HL-60 (cell line): ENCODE measurements at regions not wholly inside any gene's neighbourhood (a gene's known extent, or its start where the extent isn't known, plus 50 kb on each side); places are given as distances from the start of the nearest gene placed in this dataset.

Source experiments
- DNase-seq, 2 experiments: peaks; one replicate each; pipeline ENCODE4 v3.0.0-alpha.2; 2010 to 2020; ENCODE audit warnings: low read depth in 1 of 2, low spot score in 1 of 2
- H3K27ac ChIP-seq: fragments of 250-450 bp; sonication (Bioruptor Pico); replicated peaks from 2 replicates; pipeline ENCODE4 v1.5.1; 2020; ENCODE audit warnings: mild to moderate bottlenecking, moderate library complexity
- H3K27me3 ChIP-seq: fragments of 250-450 bp; sonication (Bioruptor Pico); 2 replicates; pipeline ENCODE4 v1.5.1; 2021; ENCODE audit warnings: mild to moderate bottlenecking, moderate library complexity; ENCODE audit not compliant: insufficient read depth, poor library complexity, severe bottlenecking
- H3K4me3 ChIP-seq: replicated peaks from 2 replicates; pipeline ENCODE4 v1.5.1; 2011; ENCODE audit warnings: mild to moderate bottlenecking, control low read depth, low read length; ENCODE audit not compliant: insufficient read depth
- CTCF ChIP-seq: IDR thresholded peaks from one replicate; pipeline ENCODE4 v1.5.1; 2011; ENCODE audit warnings: low read length, control low read depth, inconsistent platforms; ENCODE audit not compliant: insufficient read depth
- GABPA ChIP-seq: IDR thresholded peaks from 2 replicates; pipeline ENCODE4 v1.6.1; 2012; ENCODE audit warnings: low read depth
- POLR2AphosphoS5 ChIP-seq: IDR thresholded peaks from 2 replicates; pipeline ENCODE4 v1.6.1; 2012; ENCODE audit warnings: low read depth
- REST ChIP-seq: IDR thresholded peaks from 2 replicates; pipeline ENCODE4 v1.6.1; 2012; ENCODE audit warnings: low read depth; ENCODE audit not compliant: insufficient replicate concordance
- SPI1 ChIP-seq: IDR thresholded peaks from 2 replicates; pipeline ENCODE4 v1.6.1; 2012; ENCODE audit warnings: low read depth, mild to moderate bottlenecking, borderline replicate concordance

GRCh38 chr3:177329854-177330253 lies 132.6 kb upstream of the TBL1XR1 start:
- Histone ChIP-seq H3K27me3 (no peaks in the 10 kb centered on the region), H3K27ac (no peak overlapping the region), H3K4me3 (no peak overlapping the region)
- no peak for TF ChIP-seq GABPA
- no peak for TF ChIP-seq REST
- TF ChIP-seq POLR2AphosphoS5, result no peak
- no peak for TF ChIP-seq SPI1
- no peak for TF ChIP-seq CTCF
- DNase-seq, result no peak

GRCh38 chr3:177330779-177331178 lies 133.5 kb upstream of the TBL1XR1 start:
- no peak for DNase-seq
- Histone ChIP-seq H3K4me3 (no peak overlapping the region), H3K27me3 (no peaks in the 10 kb centered on the region), H3K27ac (no peak overlapping the region)
- TF ChIP-seq CTCF (no peak), GABPA (no peak), SPI1 (no peak), POLR2AphosphoS5 (no peak), REST (no peak)

GRCh38 chr3:177331203-177331835 lies 134.0 kb upstream of the TBL1XR1 start:
- DNase-seq, result no peak
- TF ChIP-seq SPI1 (no peak), REST (no peak), POLR2AphosphoS5 (no peak), GABPA (no peak), CTCF (no peak)
- no peak overlapping the region for H3K4me3 ChIP-seq
- no peaks in the 10 kb centered on the region for H3K27me3 ChIP-seq
- H3K27ac ChIP-seq, result no peak overlapping the region
